PC-9 (cell line): ENCODE measurements at regions not wholly inside any gene's neighbourhood (a gene's known extent, or its start where the extent isn't known, plus 50 kb on each side); places are given as distances from the start of the nearest gene placed in this dataset.

ENCODE experiments used
- EZH2 ChIP-seq: fragments of 200-600 bp; sonication (generic); IDR thresholded peaks from 2 replicates; pipeline ENCODE4 v1.8.0; 2017; ENCODE audit warnings: antibody characterized with exemption, low read depth
- TF ChIP-seq, protein P1 (sequence below): fragments of 200-600 bp; sonication (generic); conservative IDR thresholded peaks from 2 replicates; pipeline ENCODE4 v1.6.1; 2017; ENCODE audit warnings: mixed run types, antibody characterized with exemption, mild to moderate bottlenecking, moderate library complexity

DNA sequence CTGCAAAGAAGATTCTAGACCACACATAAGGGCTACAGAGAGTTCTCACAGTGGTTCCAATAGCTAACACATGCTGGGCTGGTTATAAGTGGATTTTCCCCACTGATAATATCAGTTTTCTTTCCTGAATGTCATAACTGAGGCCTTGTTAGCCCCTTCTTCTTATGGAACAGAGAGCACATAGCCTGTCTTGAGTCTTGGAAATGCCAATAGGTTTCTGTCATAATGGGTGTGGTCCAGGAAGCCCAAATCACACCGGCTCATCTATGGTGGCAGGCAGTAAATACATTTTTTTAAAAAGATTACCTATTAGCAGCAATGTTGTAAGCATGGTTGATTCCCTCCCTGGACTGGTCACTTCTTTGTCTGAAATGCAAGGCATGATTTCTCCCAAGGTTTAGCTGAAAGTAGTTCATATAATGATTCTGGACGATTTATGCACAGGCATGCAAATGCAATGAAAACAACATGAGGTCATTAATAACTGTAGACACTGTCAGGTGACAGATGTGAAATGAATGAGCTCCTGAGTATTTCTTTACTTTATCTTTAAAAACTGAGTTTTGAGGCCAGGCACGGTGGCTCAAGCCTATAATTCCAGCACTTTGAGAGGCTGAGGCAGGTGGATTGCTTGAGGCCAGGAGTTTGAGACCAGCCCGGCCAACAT lies 67.2 kb upstream of the ATP2C1 start:
- TF ChIP-seq, protein P1, sequence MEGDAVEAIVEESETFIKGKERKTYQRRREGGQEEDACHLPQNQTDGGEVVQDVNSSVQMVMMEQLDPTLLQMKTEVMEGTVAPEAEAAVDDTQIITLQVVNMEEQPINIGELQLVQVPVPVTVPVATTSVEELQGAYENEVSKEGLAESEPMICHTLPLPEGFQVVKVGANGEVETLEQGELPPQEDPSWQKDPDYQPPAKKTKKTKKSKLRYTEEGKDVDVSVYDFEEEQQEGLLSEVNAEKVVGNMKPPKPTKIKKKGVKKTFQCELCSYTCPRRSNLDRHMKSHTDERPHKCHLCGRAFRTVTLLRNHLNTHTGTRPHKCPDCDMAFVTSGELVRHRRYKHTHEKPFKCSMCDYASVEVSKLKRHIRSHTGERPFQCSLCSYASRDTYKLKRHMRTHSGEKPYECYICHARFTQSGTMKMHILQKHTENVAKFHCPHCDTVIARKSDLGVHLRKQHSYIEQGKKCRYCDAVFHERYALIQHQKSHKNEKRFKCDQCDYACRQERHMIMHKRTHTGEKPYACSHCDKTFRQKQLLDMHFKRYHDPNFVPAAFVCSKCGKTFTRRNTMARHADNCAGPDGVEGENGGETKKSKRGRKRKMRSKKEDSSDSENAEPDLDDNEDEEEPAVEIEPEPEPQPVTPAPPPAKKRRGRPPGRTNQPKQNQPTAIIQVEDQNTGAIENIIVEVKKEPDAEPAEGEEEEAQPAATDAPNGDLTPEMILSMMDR = no peak
- TF ChIP-seq EZH2 = no peak
